Progenitor cell of endocrine pancreas (in vitro differentiated cells): ENCODE measurements at regions not wholly inside any gene's neighbourhood (a gene's known extent, or its start where the extent isn't known, plus 50 kb on each side); places are given as distances from the start of the nearest gene placed in this dataset.

ENCODE experiments used
- DNase-seq: peaks from one replicate; pipeline ENCODE4 v3.0.0; 2021; ENCODE audit warnings: low spot score; ENCODE audit not compliant: unreplicated experiment
- H3K27ac Mint-ChIP-seq: 2 replicates; pipeline ENCODE4 v1.8.0; 2021; ENCODE audit warnings: mild to moderate bottlenecking, moderate library complexity, mixed read lengths
- H3K27me3 Mint-ChIP-seq: 2 replicates; pipeline ENCODE4 v1.8.0; 2021; ENCODE audit warnings: mixed read lengths
- H3K36me3 Mint-ChIP-seq: 2 replicates; pipeline ENCODE4 v1.8.0; 2022; ENCODE audit warnings: mixed read lengths; ENCODE audit not compliant: insufficient read depth
- H3K4me1 Mint-ChIP-seq: 2 replicates; pipeline ENCODE4 v1.8.0; 2021; ENCODE audit warnings: low read depth, mixed read lengths
- H3K4me3 Mint-ChIP-seq: 2 replicates; pipeline ENCODE4 v1.8.0; 2021; ENCODE audit warnings: low read depth, mild to moderate bottlenecking, moderate library complexity, mixed read lengths
- H3K9me3 Mint-ChIP-seq: 2 replicates; pipeline ENCODE4 v1.8.0; 2021; ENCODE audit warnings: low read depth, mixed read lengths
- CTCF ChIP-seq: fragments of 200-600 bp; sonication (generic); IDR thresholded peaks from one replicate; pipeline ENCODE4 v1.5.0; 2021; ENCODE audit warnings: antibody characterized with exemption, mild to moderate bottlenecking; ENCODE audit not compliant: unreplicated experiment

DNA sequence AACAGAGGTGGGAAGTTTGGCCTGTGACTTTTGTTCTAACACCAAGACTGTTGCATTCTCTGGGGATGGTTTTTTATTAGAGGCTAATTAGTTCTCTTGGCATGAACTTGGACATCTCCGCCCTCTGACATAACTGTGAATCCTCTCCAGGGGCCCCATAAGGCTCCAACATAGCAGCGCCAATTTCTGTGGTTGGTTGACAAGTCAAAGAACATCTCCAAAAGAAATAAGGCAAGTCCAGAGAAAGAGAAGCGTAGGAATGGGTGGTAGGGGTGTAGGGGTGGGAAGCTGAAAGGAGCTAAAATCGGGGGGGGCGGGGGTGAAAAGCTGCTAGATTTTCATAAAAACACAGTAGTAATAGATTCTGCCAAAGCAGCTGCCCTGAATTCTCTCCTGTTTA, 81.0 kb upstream of the DAB2 start:
- Mint-ChIP-seq H3K9me3 (no peaks in the 10 kb centered on the region), H3K36me3 (no peaks in the 10 kb centered on the region), H3K4me3 (no peak overlapping the region), H3K27ac (no peak overlapping the region), H3K4me1 (peaks cover 6% of the 10 kb centered on the region), H3K27me3 (no peaks in the 10 kb centered on the region)
- no peak for TF ChIP-seq CTCF
- DNase-seq, result no peak

DNA sequence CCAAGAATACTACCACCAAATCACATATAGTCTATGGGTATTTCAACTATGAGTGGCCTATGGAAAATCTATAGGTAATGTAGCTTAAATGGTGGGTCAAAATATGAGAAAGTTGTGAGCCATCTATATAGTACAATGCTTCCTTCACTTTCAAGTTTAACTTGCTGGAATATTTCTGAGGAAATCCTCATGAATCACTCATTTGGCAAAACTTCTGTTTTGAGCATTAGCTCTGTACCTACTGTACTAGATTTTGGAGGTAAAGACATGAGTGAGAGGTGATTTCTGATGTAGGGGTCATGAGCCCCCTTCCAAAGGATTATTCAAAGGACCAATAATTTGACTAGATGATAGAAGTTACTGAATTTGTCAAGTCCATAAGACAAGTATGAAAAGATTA, 80.6 kb upstream of the DAB2 start:
- no peaks in the 10 kb centered on the region for H3K36me3 Mint-ChIP-seq
- TF ChIP-seq CTCF, result no peak
- no peak for DNase-seq
- no peak overlapping the region for H3K27ac Mint-ChIP-seq
- no peaks in the 10 kb centered on the region for H3K27me3 Mint-ChIP-seq
- H3K4me1 Mint-ChIP-seq, result peaks cover 7% of the 10 kb centered on the region
- no peak overlapping the region for H3K4me3 Mint-ChIP-seq
- H3K9me3 Mint-ChIP-seq, result no peaks in the 10 kb centered on the region

- Mint-ChIP-seq H3K4me3 (no peak overlapping the region), H3K4me1 (peaks cover 7% of the 10 kb centered on the region), H3K9me3 (no peaks in the 10 kb centered on the region), H3K27ac (no peak overlapping the region), H3K36me3 (no peaks in the 10 kb centered on the region), H3K27me3 (no peaks in the 10 kb centered on the region)
- no peak for DNase-seq
- TF ChIP-seq CTCF, result no peak
Measured at GRCh38 chr5:39503155-39503554, 78.4 kb upstream of the DAB2 start.

GRCh38 chr5:39502704-39503103, 77.9 kb upstream of the DAB2 start:
- no peaks in the 10 kb centered on the region for H3K27me3 Mint-ChIP-seq
- H3K36me3 Mint-ChIP-seq, result no peaks in the 10 kb centered on the region
- no peaks in the 10 kb centered on the region for H3K9me3 Mint-ChIP-seq
- DNase-seq, result no peak
- no peak overlapping the region for H3K4me3 Mint-ChIP-seq
- H3K27ac Mint-ChIP-seq, result no peak overlapping the region
- TF ChIP-seq CTCF, result no peak
- H3K4me1 Mint-ChIP-seq, result peaks cover 7% of the 10 kb centered on the region

GRCh38 chr5:39501397-39501796, 76.6 kb upstream of the DAB2 start:
- DNase-seq, result no peak

More at GRCh38 chr5:39501397-39501796, 76.6 kb upstream of the DAB2 start:
- H3K36me3 Mint-ChIP-seq, result no peaks in the 10 kb centered on the region
- no peak for TF ChIP-seq CTCF
- H3K4me3 Mint-ChIP-seq, result no peak overlapping the region
- peaks cover 7% of the 10 kb centered on the region for H3K4me1 Mint-ChIP-seq
- H3K9me3 Mint-ChIP-seq, result no peaks in the 10 kb centered on the region
- no peak overlapping the region for H3K27ac Mint-ChIP-seq
- no peaks in the 10 kb centered on the region for H3K27me3 Mint-ChIP-seq
